IMR-90 (cell line): ENCODE measurements at regions not wholly inside any gene's neighbourhood (a gene's known extent, or its start where the extent isn't known, plus 50 kb on each side); places are given as distances from the start of the nearest gene placed in this dataset.

ENCODE experiments used
- ATAC-seq: fragments of 200-7000 bp; cut with Tn5 transposase; 2 replicates; pipeline ENCODE4 v1.9.1; 2020; ENCODE audit warnings: low read depth, mild to moderate bottlenecking, moderate library complexity
- BruUV-seq: library from RNA; stranded (reverse); fragments of 400-500 nt; replicated peaks from 2 replicates; lab custom pipeline; 2021; lab: Mats Ljungman, UMichigan
- CTCF ChIA-PET: fragments of 300-600 bp; formaldehyde crosslinking; extraction: SDS; loops from one replicate; lab custom pipeline; 2021; ENCODE audit warnings: antibody characterized with exemption; lab: Yijun Ruan, JAX
- POLR2A ChIA-PET: fragments of 300-600 bp; sonication (Branson Sonifier 250); formaldehyde crosslinking; loops from one replicate; lab custom pipeline; 2022; ENCODE audit warnings: antibody characterized with exemption; ENCODE audit not compliant: unreplicated experiment; lab: Charles Lee
- DNase-seq: peaks from one replicate; pipeline ENCODE4 v3.0.0; 2013
- H2AFZ ChIP-seq: replicated peaks from 2 replicates; pipeline ENCODE3; 2013; ENCODE audit warnings: low read length, mild to moderate bottlenecking; ENCODE audit not compliant: poor library complexity
- H2AK5ac ChIP-seq: 2 replicates; pipeline ENCODE4 v1.6.1; 2013; ENCODE audit warnings: low read depth, low read length, inconsistent platforms
- H2AK9ac ChIP-seq: replicated peaks from 2 replicates; pipeline ENCODE3; 2013; ENCODE audit warnings: mild to moderate bottlenecking, low read depth, low read length, moderate library complexity; ENCODE audit not compliant: poor library complexity
- H2BK120ac ChIP-seq: 2 replicates; pipeline ENCODE4 v1.6.1; 2013; ENCODE audit warnings: low read depth, low read length, inconsistent platforms
- H2BK15ac ChIP-seq: 3 replicates; pipeline ENCODE4 v1.6.1; 2013; ENCODE audit warnings: low read depth, low read length, inconsistent platforms
- H2BK20ac ChIP-seq: 2 replicates; pipeline ENCODE4 v1.6.1; 2013; ENCODE audit warnings: low read depth, mild to moderate bottlenecking, inconsistent platforms, low read length, moderate library complexity
- H2BK5ac ChIP-seq: 2 replicates; pipeline ENCODE4 v1.6.1; 2013; ENCODE audit warnings: mild to moderate bottlenecking, low read depth, low read length, inconsistent platforms; ENCODE audit not compliant: poor library complexity, severe bottlenecking
- H3K14ac ChIP-seq: replicated peaks from 2 replicates; pipeline ENCODE4 v1.6.1; 2013; ENCODE audit warnings: low read depth, low read length, inconsistent platforms
- H3K18ac ChIP-seq: 2 replicates; pipeline ENCODE4 v1.6.1; 2013; ENCODE audit warnings: low read depth, low read length, control low read depth
- H3K23ac ChIP-seq: 2 replicates; pipeline ENCODE4 v1.6.1; 2013; ENCODE audit warnings: low read depth, low read length, inconsistent platforms
- H3K27ac ChIP-seq: 2 replicates; pipeline ENCODE4 v1.5.1; 2013; ENCODE audit warnings: mild to moderate bottlenecking, control low read depth, low read length; ENCODE audit not compliant: insufficient read depth
- H3K27me3 ChIP-seq: 2 replicates; pipeline ENCODE4 v1.6.1; 2013; ENCODE audit warnings: low read length; ENCODE audit not compliant: control insufficient read depth, insufficient read depth
- H3K36me3 ChIP-seq: 2 replicates; pipeline ENCODE4 v1.6.1; 2013; ENCODE audit warnings: low read length, mixed read lengths; ENCODE audit not compliant: control insufficient read depth, insufficient read depth
- H3K4ac ChIP-seq: 2 replicates; pipeline ENCODE4 v1.6.1; 2013; ENCODE audit warnings: low read depth, low read length, inconsistent platforms
- H3K4me1 ChIP-seq: 2 replicates; pipeline ENCODE4 v1.6.1; 2013; ENCODE audit warnings: low read length, mixed read lengths; ENCODE audit not compliant: control insufficient read depth, insufficient read depth
- H3K4me2 ChIP-seq: 2 replicates; pipeline ENCODE4 v1.6.1; 2013; ENCODE audit warnings: low read depth, mild to moderate bottlenecking, control low read depth, low read length, moderate library complexity
- H3K4me3 ChIP-seq: 2 replicates; pipeline ENCODE4 v1.5.1; 2013; ENCODE audit warnings: low read depth, mild to moderate bottlenecking, control low read depth, low read length, moderate library complexity; ENCODE audit not compliant: insufficient read depth
- H3K56ac ChIP-seq: 2 replicates; pipeline ENCODE4 v1.6.1; 2013; ENCODE audit warnings: low read length, inconsistent platforms; ENCODE audit not compliant: insufficient read depth; ENCODE audit errors: extremely low read depth
- H3K79me1 ChIP-seq, 2 experiments: 2 replicates each; pipeline ENCODE4 v1.6.1; 2013; ENCODE audit warnings: low read length in 2 of 2, inconsistent platforms in 1 of 2, low read depth in 1 of 2
- H3K9ac ChIP-seq: 2 replicates; pipeline ENCODE4 v1.6.1; 2013; ENCODE audit warnings: low read depth, low read length, control low read depth
- H3K9me1 ChIP-seq: 2 replicates; pipeline ENCODE4 v1.6.1; 2013; ENCODE audit warnings: low read length, inconsistent platforms; ENCODE audit not compliant: insufficient read depth
- H3K9me3 ChIP-seq: 2 replicates; pipeline ENCODE4 v1.6.1; 2013; ENCODE audit warnings: low read length; ENCODE audit not compliant: control insufficient read depth, insufficient read depth
- H4K20me1 ChIP-seq: 2 replicates; pipeline ENCODE4 v1.6.1; 2013; ENCODE audit warnings: low read length, inconsistent platforms; ENCODE audit not compliant: insufficient read depth
- H4K5ac ChIP-seq: 2 replicates; pipeline ENCODE4 v1.6.1; 2013; ENCODE audit warnings: mild to moderate bottlenecking, low read depth, low read length, control low read depth
- H4K8ac ChIP-seq, 2 experiments: 2 replicates each; pipeline ENCODE4 v1.6.1; 2013; ENCODE audit warnings: low read depth in 2 of 2, low read length in 2 of 2, control low read depth in 1 of 2, inconsistent platforms in 1 of 2
- H4K91ac ChIP-seq: 2 replicates; pipeline ENCODE4 v1.6.1; 2013; ENCODE audit warnings: low read depth, low read length, inconsistent platforms; ENCODE audit not compliant: insufficient read depth
- BHLHE40 ChIP-seq: fragments of 150-350 bp; IDR thresholded peaks from 2 replicates; pipeline ENCODE4 v1.6.1; 2016; ENCODE audit warnings: mild to moderate bottlenecking, low read depth, low read length
- CEBPB ChIP-seq: IDR thresholded peaks from 2 replicates; pipeline ENCODE4 v1.6.1; 2012; ENCODE audit warnings: low read depth, low read length, improper control_type of control experiment
- CTCF ChIP-seq: conservative IDR thresholded peaks from 2 replicates; pipeline ENCODE4 v1.5.1; 2012; ENCODE audit warnings: mild to moderate bottlenecking, low read depth, low read length, improper control_type of control experiment
- MXI1 ChIP-seq: IDR thresholded peaks from 2 replicates; pipeline ENCODE4 v1.6.1; 2012; ENCODE audit warnings: low read depth, mild to moderate bottlenecking, low read length, moderate library complexity, borderline replicate concordance
- POLR2A ChIP-seq: IDR thresholded peaks from 2 replicates; pipeline ENCODE4 v1.6.1; 2012; ENCODE audit warnings: mild to moderate bottlenecking, low read depth, low read length
- RAD21 ChIP-seq: IDR thresholded peaks from 2 replicates; pipeline ENCODE4 v1.6.1; 2012; ENCODE audit warnings: low read length, improper control_type of control experiment
- SMC3 ChIP-seq: fragments of 150-350 bp; IDR thresholded peaks from 2 replicates; pipeline ENCODE4 v1.6.1; 2016; ENCODE audit warnings: low read depth, mild to moderate bottlenecking, antibody characterized with exemption, low read length, moderate library complexity
- WGBS, 2 experiments: methylation state at CpG; one replicate each; pipeline versions ENCODE4 v1.1.5 to v1.1.7; 2013; ENCODE audit warnings: missing lambda C conversion rate in 2 of 2; ENCODE audit not compliant: insufficient read length in 1 of 2; ENCODE audit errors: extremely low coverage in 2 of 2; 5-methylcytosine and 5-hydroxymethylcytosine counted together
- dilution Hi-C: fragments of 300-500 bp; cut with HindIII; formaldehyde crosslinking; loops from one replicate; pipeline ENCODE4 v1.14.3; 2018; ENCODE audit warnings: low sequenced_read_pairs; ENCODE audit not compliant: unreplicated experiment
- in situ Hi-C: fragments of 300-500 bp; cut with MboI; formaldehyde crosslinking; loops from 3 replicates; pipeline ENCODE4 v1.14.3; 2019; ENCODE audit warnings: low sequenced_read_pairs, inconsistent platforms, mixed read lengths
- intact Hi-C: fragments of 100-400 bp; cut with micrococcal nuclease; formaldehyde crosslinking; loops from 2 replicates; pipeline ENCODE4 v1.10.0; 2022
- TF ChIP-seq, protein P1 (sequence below): fragments of 150-350 bp; IDR thresholded peaks from 2 replicates; pipeline ENCODE4 v1.6.1; 2016; ENCODE audit warnings: low read depth, mild to moderate bottlenecking, low read length, moderate library complexity, borderline replicate concordance

DNA sequence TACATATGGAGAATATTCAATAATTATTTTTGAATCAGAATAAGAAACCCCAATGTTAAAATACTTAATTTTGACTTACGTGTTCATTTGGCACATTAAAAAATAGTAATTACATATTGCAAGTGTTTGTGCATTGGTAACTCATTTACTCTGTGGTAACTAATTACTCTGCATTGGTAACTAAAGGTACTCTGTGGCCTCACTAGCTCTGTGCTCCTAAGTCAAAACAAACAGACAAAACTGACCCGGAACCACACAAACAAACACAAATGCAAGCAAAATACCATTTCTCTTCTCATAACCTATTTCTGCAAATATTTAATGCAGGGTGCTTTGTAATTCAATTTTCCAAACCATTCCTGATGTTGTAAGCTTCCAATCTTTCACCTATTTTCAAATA lies 1244.3 kb downstream of the REEP3 start:
- WGBS, 2 experiments = no CpG with 5 or more reads among the region's 2 CpGs
- Histone ChIP-seq H3K9me1 (no peaks in the 10 kb centered on the region), H3K4me3 (no peak overlapping the region), H3K14ac (no peak overlapping the region), H3K9ac (no peak overlapping the region), H2AFZ (no peak overlapping the region), H2AK5ac (no peak overlapping the region), H4K8ac (no peak overlapping the region), H3K4me1 (no peaks in the 10 kb centered on the region), H2BK20ac (no peak overlapping the region), H3K36me3 (no peaks in the 10 kb centered on the region), H2AK9ac (no peak overlapping the region), H3K23ac (no peak overlapping the region), H3K9me3 (no peaks in the 10 kb centered on the region), H4K20me1 (no peaks in the 10 kb centered on the region), H4K5ac (no peak overlapping the region), H4K91ac (no peak overlapping the region), H2BK5ac (no peak overlapping the region), H3K4me2 (no peak overlapping the region), H3K4ac (no peak overlapping the region), H3K27ac (no peak overlapping the region), H3K79me1 (no peaks in the 10 kb centered on the region), H3K56ac (no peak overlapping the region), H3K18ac (no peak overlapping the region), H2BK15ac (no peak overlapping the region), H3K27me3 (no peaks in the 10 kb centered on the region), H2BK120ac (no peak overlapping the region)
- no peak for ATAC-seq
- no TSS peak for BruUV-seq
- CTCF ChIA-PET = no interaction called here
- POLR2A ChIA-PET = no interaction called here
- TF ChIP-seq MXI1 (no peak), RAD21 (no peak), CTCF (no peak), SMC3 (no peak), BHLHE40 (no peak), POLR2A (no peak), CEBPB (no peak)
- TF ChIP-seq, protein P1, sequence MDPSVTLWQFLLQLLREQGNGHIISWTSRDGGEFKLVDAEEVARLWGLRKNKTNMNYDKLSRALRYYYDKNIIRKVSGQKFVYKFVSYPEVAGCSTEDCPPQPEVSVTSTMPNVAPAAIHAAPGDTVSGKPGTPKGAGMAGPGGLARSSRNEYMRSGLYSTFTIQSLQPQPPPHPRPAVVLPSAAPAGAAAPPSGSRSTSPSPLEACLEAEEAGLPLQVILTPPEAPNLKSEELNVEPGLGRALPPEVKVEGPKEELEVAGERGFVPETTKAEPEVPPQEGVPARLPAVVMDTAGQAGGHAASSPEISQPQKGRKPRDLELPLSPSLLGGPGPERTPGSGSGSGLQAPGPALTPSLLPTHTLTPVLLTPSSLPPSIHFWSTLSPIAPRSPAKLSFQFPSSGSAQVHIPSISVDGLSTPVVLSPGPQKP = no peak
- in situ Hi-C loops = no loop called here
- dilution Hi-C loops = no loop called here
- intact Hi-C loops = no loop called here
- DNase-seq = no peak
